Retinal pigment epithelial cell (primary cell): ENCODE measurements at regions not wholly inside any gene's neighbourhood (a gene's known extent, or its start where the extent isn't known, plus 50 kb on each side); places are given as distances from the start of the nearest gene placed in this dataset.
"Not testable (repeated sequence)": the region's sequence is repeated elsewhere in the genome, so short reads cannot be mapped to it uniquely, and the experiment has no call there.

Experiments
- DNase-seq: peaks from one replicate; pipeline ENCODE4 v3.0.0-alpha.2; 2010; ENCODE audit warnings: low read depth
- H3K4me3 ChIP-seq: 2 replicates; pipeline ENCODE4 v1.5.1; 2011; ENCODE audit warnings: mild to moderate bottlenecking, low read length, control low read depth, moderate library complexity
- CTCF ChIP-seq: conservative IDR thresholded peaks from 2 replicates; pipeline ENCODE4 v1.5.1; 2011; ENCODE audit warnings: low read depth, low read length, control low read depth, inconsistent platforms

DNA sequence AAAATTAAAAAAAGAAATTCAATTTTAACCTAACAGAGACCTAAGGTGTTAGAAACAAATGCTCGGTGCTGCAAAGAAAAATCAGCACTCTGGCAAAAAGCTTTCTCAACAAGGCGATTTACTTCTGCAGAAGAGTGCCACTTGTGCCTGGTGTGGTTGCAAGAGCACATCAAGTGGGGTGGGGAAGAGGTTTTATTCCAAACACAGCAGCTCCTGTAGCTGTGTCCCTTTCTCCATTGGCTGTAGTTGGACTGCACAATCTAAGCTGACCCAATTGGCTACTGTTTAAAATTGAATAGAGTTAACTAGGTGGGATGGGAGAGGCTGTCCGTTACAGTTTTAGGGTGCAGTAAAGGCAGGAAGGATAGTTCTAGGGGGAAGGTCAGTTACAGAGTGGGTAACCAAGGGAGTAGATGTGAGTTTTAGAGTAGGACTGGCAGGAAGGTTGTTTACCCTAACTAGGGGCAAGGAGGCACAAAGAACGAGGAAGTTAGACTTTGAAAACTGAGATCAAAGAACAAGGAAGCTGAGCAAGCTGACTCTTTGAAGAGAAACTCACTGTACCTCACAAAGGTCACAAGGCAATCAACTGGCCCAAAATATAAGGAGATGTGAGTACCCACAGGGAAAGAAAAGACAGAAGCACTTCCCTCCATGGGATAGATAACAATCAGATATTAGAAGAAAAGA lies 145.7 kb downstream of the LIG4 start:
- no peak overlapping the region for H3K4me3 ChIP-seq
- TF ChIP-seq CTCF = no peak
- DNase-seq = no peak

GRCh38 chr13:108064372-108064771 lies 151.0 kb downstream of the LIG4 start:
- not testable (repeated sequence) for DNase-seq, H3K4me3 ChIP-seq

GRCh38 chr13:108060111-108060510 lies 155.2 kb downstream of the LIG4 start:
- TF ChIP-seq CTCF = no peak
- no peak for DNase-seq
- H3K4me3 ChIP-seq = no peak overlapping the region

GRCh38 chr13:108056278-108056677 lies 159.1 kb downstream of the LIG4 start:
- TF ChIP-seq CTCF = no peak
- H3K4me3 ChIP-seq = no peak overlapping the region
- no peak for DNase-seq

- TF ChIP-seq CTCF = no peak
- no peak for DNase-seq
- H3K4me3 ChIP-seq = no peak overlapping the region
These were observed 166.1 kb downstream of the LIG4 start for GRCh38 chr13:108049211-108049610.

DNA sequence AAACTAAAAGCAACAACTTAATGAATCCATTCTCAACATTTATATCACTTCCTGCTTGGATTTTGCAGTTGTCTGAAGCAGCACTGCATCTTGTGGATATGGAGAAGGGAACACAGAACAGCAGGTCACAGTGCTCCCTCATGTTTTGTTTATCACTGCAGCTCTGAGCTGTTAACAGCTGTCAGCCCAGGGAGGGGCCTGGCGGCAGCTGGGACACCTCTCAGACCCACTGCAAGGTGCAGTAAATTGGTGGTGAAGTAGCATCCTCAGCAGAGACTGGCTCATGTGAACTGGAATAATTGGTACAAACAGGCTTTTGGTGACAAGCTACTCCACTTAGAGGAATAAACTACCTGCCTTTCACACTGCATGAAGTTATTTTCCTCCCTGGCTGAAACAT lies 170.4 kb downstream of the LIG4 start:
- H3K4me3 ChIP-seq = no peak overlapping the region
- no peak for DNase-seq
- no peak for TF ChIP-seq CTCF

- not testable (repeated sequence) for DNase-seq, H3K4me3 ChIP-seq
These were observed 172.5 kb downstream of the LIG4 start for GRCh38 chr13:108042866-108043265.

GRCh38 chr13:108037348-108037747 lies 178.0 kb downstream of the LIG4 start:
- TF ChIP-seq CTCF = no peak
- DNase-seq = no peak
- H3K4me3 ChIP-seq = no peak overlapping the region
